HG02763 (cell line): ENCODE measurements at regions not wholly inside any gene's neighbourhood (a gene's known extent, or its start where the extent isn't known, plus 50 kb on each side); places are given as distances from the start of the nearest gene placed in this dataset.

Experiments used
- ATAC-seq: cut with Tn5 transposase; IDR thresholded peaks from one replicate; pipeline ENCODE4 v1.9.1; 2021; ENCODE audit warnings: mild to moderate bottlenecking, moderate library complexity; ENCODE audit not compliant: unreplicated experiment

DNA sequence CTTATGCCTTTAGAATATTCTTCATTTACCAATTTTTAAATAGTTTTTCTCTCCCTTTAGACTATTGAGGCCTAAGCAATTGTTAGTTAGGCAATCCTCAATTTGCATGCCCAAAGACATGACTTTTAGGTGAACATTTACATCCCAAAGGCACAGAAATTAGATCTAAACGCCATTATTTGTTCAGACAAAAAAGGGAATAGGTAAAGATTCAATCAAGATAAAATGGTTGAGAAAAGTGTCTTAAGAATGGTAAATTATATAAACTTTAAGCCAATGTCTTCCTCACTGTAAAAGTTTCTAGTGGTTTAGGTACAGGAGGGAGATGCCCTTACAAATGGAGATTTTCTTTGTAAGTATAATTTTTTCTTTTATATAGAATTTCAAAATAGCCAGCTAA is 50.2 kb upstream of the MME start:
- no peak for ATAC-seq

- no peak for ATAC-seq
Observed at GRCh38 chr3:155026999-155027591, 53.0 kb upstream of the MME start.

- no peak for ATAC-seq
Observed at GRCh38 chr3:155024006-155024638, 56.0 kb upstream of the MME start.

- ATAC-seq, result no peak
Observed at GRCh38 chr3:155022896-155023295, 57.2 kb upstream of the MME start.

DNA sequence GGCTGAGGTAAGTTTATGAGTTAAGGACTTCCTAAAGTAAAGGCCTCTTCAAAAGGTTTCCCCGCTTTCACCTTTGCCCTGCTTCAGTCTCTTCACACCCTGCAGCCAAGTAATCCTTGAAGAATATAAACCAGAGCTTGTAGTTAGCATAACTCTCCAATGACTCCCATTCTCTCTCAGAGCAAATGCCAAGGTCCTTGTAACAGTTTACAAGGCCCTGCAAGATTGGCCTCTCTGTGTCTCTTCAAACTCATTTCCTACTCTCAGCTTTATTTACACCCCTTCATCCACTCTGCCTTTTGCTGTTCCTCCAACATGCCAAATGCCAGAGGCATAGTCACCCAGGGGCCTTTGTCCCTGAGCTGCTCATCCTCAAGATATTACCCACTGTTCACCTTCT is 60.5 kb upstream of the MME start:
- no peak for ATAC-seq

- ATAC-seq, result no peak
Observed at GRCh38 chr3:155018621-155019330, 61.3 kb upstream of the MME start.

- ATAC-seq, result no peak
Observed at GRCh38 chr3:155015776-155016436, 64.2 kb upstream of the MME start.

DNA sequence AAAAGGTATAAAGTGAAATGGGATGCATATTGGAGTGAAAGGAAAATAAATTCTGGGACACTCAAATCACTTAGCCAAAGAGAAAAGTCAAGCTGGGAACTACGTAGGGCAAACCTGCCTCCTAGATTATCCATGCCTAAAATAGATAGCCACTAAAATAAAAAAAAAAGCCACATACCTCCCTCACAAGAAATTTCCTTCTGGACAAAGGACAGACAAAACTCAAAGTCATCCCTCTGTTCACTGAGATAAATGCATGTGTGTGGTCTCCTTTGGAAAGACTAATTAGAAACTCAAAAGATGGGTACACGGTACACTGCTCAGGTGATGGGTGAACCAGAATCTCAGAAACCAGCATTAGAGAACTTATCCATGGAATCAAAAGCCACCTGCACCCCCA is 65.2 kb upstream of the MME start:
- ATAC-seq, result no peak

- no peak for ATAC-seq
Observed at GRCh38 chr3:155013427-155013826, 66.7 kb upstream of the MME start.

- ATAC-seq, result no peak
Observed at GRCh38 chr3:155012584-155012983, 67.5 kb upstream of the MME start.

GRCh38 chr3:155010416-155010815 is 69.7 kb upstream of the MME start:
- ATAC-seq, result no peak

GRCh38 chr3:155009217-155009616 is 70.9 kb upstream of the MME start:
- ATAC-seq, result no peak

DNA sequence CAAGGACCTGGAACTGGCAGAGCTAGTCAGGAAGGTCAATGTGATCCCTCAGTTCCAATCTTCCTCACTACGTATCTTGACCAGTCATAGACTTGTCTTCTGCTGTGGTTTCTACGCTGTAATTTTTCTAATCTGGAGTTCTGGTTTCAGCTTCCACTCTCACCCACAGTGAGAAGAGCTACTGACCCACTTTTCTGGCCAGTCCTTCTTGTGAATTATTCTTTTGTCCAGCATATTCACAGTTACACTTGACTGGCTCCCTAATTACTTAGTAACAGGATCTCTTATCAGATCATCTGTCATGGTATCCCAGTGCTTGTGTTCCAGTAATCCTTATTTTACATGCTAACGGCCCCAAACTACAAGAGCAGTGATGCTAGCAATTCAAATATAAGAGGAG is 72.4 kb upstream of the MME start:
- ATAC-seq, result no peak

DNA sequence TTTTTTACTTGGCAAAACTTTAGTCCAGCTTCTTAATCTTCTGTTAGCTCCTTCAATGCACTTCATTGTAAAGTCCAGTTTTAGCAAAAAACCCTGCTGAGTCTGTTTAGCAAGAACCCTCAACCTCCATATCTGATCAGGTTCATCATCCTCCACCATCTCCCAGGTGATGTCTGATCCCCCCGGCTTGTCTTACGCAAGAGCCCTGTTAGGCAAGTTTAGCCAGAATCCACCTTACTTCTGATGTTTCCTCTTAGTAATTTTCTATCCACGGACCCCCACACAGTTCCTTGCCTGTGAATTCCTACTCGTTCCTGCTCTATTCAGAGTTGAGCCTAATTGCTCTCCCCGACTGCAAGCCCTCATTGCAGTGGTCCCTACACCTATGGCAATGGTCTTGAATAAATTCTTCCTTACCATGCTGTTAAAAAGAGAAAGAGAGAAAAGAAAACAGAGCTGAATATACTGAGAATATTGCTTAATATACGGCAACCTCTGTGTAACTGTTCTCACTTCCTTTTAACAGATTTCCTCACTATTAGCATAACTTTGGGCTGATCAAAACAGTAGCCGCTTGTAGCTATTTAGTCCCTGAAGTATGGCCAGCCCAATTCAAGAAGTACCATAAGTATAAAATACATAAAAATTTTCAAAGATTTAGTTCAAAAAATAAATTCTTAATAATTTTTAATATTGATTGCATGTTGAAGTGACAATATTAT is 78.7 kb upstream of the MME start:
- no peak for ATAC-seq

GRCh38 chr3:154992655-154993054 is 87.5 kb upstream of the MME start:
- no peak for ATAC-seq

- ATAC-seq, result no peak
Observed at GRCh38 chr3:154990543-154990942, 89.6 kb upstream of the MME start.

DNA sequence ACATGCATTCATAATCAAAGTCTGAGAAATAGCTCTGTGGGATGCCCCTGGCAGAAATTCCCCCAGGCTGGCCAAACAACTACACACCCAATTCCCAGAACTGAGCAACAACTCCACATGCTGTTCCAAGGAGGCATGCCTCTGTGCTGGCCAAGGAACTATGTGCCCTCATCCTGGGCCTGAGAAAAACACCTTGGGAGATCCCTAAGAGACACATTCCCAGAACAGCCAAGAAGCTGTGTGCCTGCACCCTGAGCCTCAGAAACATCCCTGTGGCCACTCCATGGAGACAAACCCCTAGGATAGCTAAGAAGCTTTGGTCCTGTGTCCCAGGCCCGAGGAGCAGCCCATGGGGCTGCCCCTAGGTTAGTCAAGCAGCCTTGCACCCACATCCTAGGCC is 92.3 kb upstream of the MME start:
- ATAC-seq, result no peak

GRCh38 chr3:154981664-154982063 is 98.5 kb upstream of the MME start:
- no peak for ATAC-seq

- ATAC-seq, result no peak
Observed at GRCh38 chr3:154981201-154981600, 98.9 kb upstream of the MME start.

- ATAC-seq, result no peak
Observed at GRCh38 chr3:154979331-154979730, 100.8 kb upstream of the MME start.

DNA sequence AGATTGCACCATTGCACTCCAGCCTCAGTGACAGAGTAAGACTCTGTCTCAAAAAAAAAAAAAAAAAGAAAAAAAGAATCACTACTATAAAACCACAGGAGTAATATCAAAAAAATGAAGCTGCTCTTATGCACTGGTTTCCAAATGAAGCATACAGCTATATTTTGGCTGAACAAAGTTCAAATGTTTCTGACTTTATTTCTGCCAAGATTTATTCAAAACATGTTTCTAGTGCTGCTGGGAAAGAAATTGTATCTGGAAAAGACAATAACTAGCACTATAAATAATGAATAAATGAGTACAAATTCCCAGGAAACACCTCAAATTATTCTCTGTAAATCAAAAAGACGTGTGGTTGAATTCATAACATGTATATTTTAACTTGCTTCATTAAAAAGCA is 102.5 kb upstream of the MME start:
- ATAC-seq, result no peak
